SU-DHL-6 (cell line): ENCODE measurements at regions not wholly inside any gene's neighbourhood (a gene's known extent, or its start where the extent isn't known, plus 50 kb on each side); places are given as distances from the start of the nearest gene placed in this dataset.

Experiments used
- H2AFZ ChIP-seq: fragments of 200-600 bp; sonication (generic); 2 replicates; pipeline ENCODE4 v1.6.1; 2014; ENCODE audit warnings: low read depth, mild to moderate bottlenecking, moderate library complexity, mixed read lengths, antibody characterized with exemption, low read length; ENCODE audit not compliant: severe bottlenecking
- H3F3A ChIP-seq: fragments of 200-600 bp; shearing (Covaris generic); 2 replicates; pipeline ENCODE4 v1.6.0; 2016; ENCODE audit warnings: antibody characterized with exemption, mild to moderate bottlenecking; ENCODE audit not compliant: insufficient read depth
- H3K27ac ChIP-seq: fragments of 200-600 bp; sonication (generic); 2 replicates; pipeline ENCODE4 v1.5.1; 2016; ENCODE audit warnings: low read depth, mild to moderate bottlenecking, low read length, moderate library complexity, mixed read lengths
- H3K27me3 ChIP-seq: fragments of 200-600 bp; sonication (generic), shearing (Covaris generic); 2 replicates; pipeline ENCODE4 v1.6.0; 2014; ENCODE audit warnings: mild to moderate bottlenecking, low read length
- H3K36me3 ChIP-seq: fragments of 200-600 bp; sonication (generic); 2 replicates; pipeline ENCODE4 v1.6.1; 2014; ENCODE audit warnings: mild to moderate bottlenecking, low read length, mixed read lengths
- H3K4me2 ChIP-seq: fragments of 300-600, 200-600 bp; shearing (Covaris generic), sonication (generic); 2 replicates; pipeline ENCODE4 v1.6.0; 2014; ENCODE audit warnings: low read length, low read depth, mild to moderate bottlenecking; ENCODE audit not compliant: poor library complexity, severe bottlenecking
- H3K4me3 ChIP-seq: fragments of 200-600 bp; sonication (generic); 2 replicates; pipeline ENCODE4 v1.5.1; 2014; ENCODE audit warnings: antibody characterized with exemption, low read length, mild to moderate bottlenecking, mixed read lengths; ENCODE audit not compliant: insufficient read depth, poor library complexity, severe bottlenecking
- H3K79me2 ChIP-seq: fragments of 200-600 bp; sonication (generic); 2 replicates; pipeline ENCODE4 v1.6.1; 2014; ENCODE audit warnings: mild to moderate bottlenecking, low read length, moderate library complexity; ENCODE audit not compliant: insufficient read depth
- H3K9ac ChIP-seq: fragments of 200-600 bp; sonication (generic); 2 replicates; pipeline ENCODE4 v1.7.0; 2014; ENCODE audit warnings: mild to moderate bottlenecking, low read length
- H3K9me2 ChIP-seq: fragments of 200-600 bp; sonication (generic); replicated peaks from 2 replicates; pipeline ENCODE4 v1.6.1; 2014; ENCODE audit warnings: low read length; ENCODE audit not compliant: insufficient read depth
- H3K9me3 ChIP-seq: fragments of 200-600 bp; sonication (generic); 2 replicates; pipeline ENCODE4 v1.6.1; 2014; ENCODE audit warnings: low read length, mixed read lengths; ENCODE audit not compliant: insufficient read depth
- H4K20me1 ChIP-seq: fragments of 200-600 bp; sonication (generic); 2 replicates; pipeline ENCODE4 v1.6.1; 2014; ENCODE audit warnings: low read depth, mild to moderate bottlenecking, antibody characterized with exemption, low read length, moderate library complexity, mixed read lengths
- EZH2phosphoT487 ChIP-seq: fragments of 200-600 bp; sonication (generic), shearing (Covaris generic); conservative IDR thresholded peaks from 2 replicates; pipeline ENCODE4 v1.6.1; 2018; ENCODE audit warnings: mild to moderate bottlenecking, antibody characterized with exemption, low read length, moderate library complexity, mixed read lengths
- TF ChIP-seq, protein P1 (sequence below): fragments of 200-600 bp; sonication (generic); IDR thresholded peaks from one replicate; pipeline ENCODE4 v1.5.1; 2017; ENCODE audit warnings: antibody characterized with exemption, mild to moderate bottlenecking, low read length, moderate library complexity; ENCODE audit not compliant: insufficient read depth, poor library complexity, severe bottlenecking

GRCh38 chr13:27673911-27674310 is 52.2 kb downstream of the POLR1D start:
- no peak overlapping the region for H3K4me3 ChIP-seq
- no peaks in the 10 kb centered on the region for H3K9me3 ChIP-seq
- TF ChIP-seq, protein P1, sequence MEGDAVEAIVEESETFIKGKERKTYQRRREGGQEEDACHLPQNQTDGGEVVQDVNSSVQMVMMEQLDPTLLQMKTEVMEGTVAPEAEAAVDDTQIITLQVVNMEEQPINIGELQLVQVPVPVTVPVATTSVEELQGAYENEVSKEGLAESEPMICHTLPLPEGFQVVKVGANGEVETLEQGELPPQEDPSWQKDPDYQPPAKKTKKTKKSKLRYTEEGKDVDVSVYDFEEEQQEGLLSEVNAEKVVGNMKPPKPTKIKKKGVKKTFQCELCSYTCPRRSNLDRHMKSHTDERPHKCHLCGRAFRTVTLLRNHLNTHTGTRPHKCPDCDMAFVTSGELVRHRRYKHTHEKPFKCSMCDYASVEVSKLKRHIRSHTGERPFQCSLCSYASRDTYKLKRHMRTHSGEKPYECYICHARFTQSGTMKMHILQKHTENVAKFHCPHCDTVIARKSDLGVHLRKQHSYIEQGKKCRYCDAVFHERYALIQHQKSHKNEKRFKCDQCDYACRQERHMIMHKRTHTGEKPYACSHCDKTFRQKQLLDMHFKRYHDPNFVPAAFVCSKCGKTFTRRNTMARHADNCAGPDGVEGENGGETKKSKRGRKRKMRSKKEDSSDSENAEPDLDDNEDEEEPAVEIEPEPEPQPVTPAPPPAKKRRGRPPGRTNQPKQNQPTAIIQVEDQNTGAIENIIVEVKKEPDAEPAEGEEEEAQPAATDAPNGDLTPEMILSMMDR = no peak
- TF ChIP-seq EZH2phosphoT487 = no peak
- H3K36me3 ChIP-seq = no peaks in the 10 kb centered on the region
- H3K27ac ChIP-seq = no peak overlapping the region
- H4K20me1 ChIP-seq = no peaks in the 10 kb centered on the region
- no peaks in the 10 kb centered on the region for H3F3A ChIP-seq
- H3K27me3 ChIP-seq = no peaks in the 10 kb centered on the region
- no peaks in the 10 kb centered on the region; the same call in 1 of the 2 replicates for H3K9me2 ChIP-seq
- no peak overlapping the region for H3K9ac ChIP-seq
- H2AFZ ChIP-seq = no peak overlapping the region
- H3K79me2 ChIP-seq = no peaks in the 10 kb centered on the region
- H3K4me2 ChIP-seq = no peak overlapping the region

- no peak overlapping the region for H2AFZ ChIP-seq
- no peak overlapping the region for H3K27ac ChIP-seq
- H3K9me3 ChIP-seq = no peaks in the 10 kb centered on the region
- H3K27me3 ChIP-seq = no peaks in the 10 kb centered on the region
- no peak for TF ChIP-seq EZH2phosphoT487
- TF ChIP-seq, protein P1 = no peak
- no peaks in the 10 kb centered on the region for H3K79me2 ChIP-seq
- H3K4me2 ChIP-seq = no peak overlapping the region
- H3K9me2 ChIP-seq = no peaks in the 10 kb centered on the region; the same call in 1 of the 2 replicates
- H3F3A ChIP-seq = no peaks in the 10 kb centered on the region
- H4K20me1 ChIP-seq = no peaks in the 10 kb centered on the region
- H3K4me3 ChIP-seq = no peak overlapping the region
- no peak overlapping the region for H3K9ac ChIP-seq
- no peaks in the 10 kb centered on the region for H3K36me3 ChIP-seq
Measured at GRCh38 chr13:27678306-27679040, 56.8 kb downstream of the POLR1D start.

GRCh38 chr13:27679396-27679795 is 57.7 kb downstream of the POLR1D start:
- no peaks in the 10 kb centered on the region for H3F3A ChIP-seq
- H2AFZ ChIP-seq = no peak overlapping the region
- H4K20me1 ChIP-seq = no peaks in the 10 kb centered on the region
- H3K4me3 ChIP-seq = no peak overlapping the region
- no peaks in the 10 kb centered on the region for H3K79me2 ChIP-seq
- H3K9me3 ChIP-seq = no peaks in the 10 kb centered on the region
- no peak overlapping the region for H3K27ac ChIP-seq
- no peak overlapping the region for H3K9ac ChIP-seq
- no peaks in the 10 kb centered on the region for H3K36me3 ChIP-seq
- TF ChIP-seq EZH2phosphoT487 = no peak
- TF ChIP-seq, protein P1 = no peak
- H3K4me2 ChIP-seq = no peak overlapping the region
- no peaks in the 10 kb centered on the region; the same call in 1 of the 2 replicates for H3K9me2 ChIP-seq
- no peaks in the 10 kb centered on the region for H3K27me3 ChIP-seq
